Vagina (tissue), 2 donors: ENCODE measurements at regions not wholly inside any gene's neighbourhood (a gene's known extent, or its start where the extent isn't known, plus 50 kb on each side); places are given as distances from the start of the nearest gene placed in this dataset.

ENCODE experiments used
- DNase-seq, 2 donors: peaks; one replicate each; pipeline ENCODE4 v3.0.0-alpha.2; 2017; ENCODE audit errors: extremely low spot score in 2 of 2
- H3K27ac ChIP-seq: fragments of 200-600 bp; sonication (generic); one replicate; pipeline ENCODE4 v1.5.1; 2019
- H3K27me3 ChIP-seq: fragments of 200-600 bp; sonication (generic); one replicate; pipeline ENCODE4 v1.5.1; 2019
- H3K36me3 ChIP-seq, 2 donors: fragments of 200-600 bp; sonication (generic); one replicate each; pipeline ENCODE4 v1.5.1; 2017 to 2019
- H3K4me1 ChIP-seq: fragments of 200-600 bp; sonication (generic); one replicate; pipeline ENCODE4 v1.5.1; 2019
- H3K4me3 ChIP-seq, 2 donors: fragments of 200-600 bp; sonication (generic); 1 replicate in 1 of 2; 2 replicates in 1 of 2; pipeline ENCODE4 v1.5.1; 2016 to 2019
- H3K9me3 ChIP-seq: fragments of 200-600 bp; sonication (generic); one replicate; pipeline ENCODE4 v1.5.1; 2019
- POLR2A ChIP-seq, 2 donors: fragments of 450-650 bp; IDR thresholded peaks; one replicate each; pipeline ENCODE4 v1.6.1; 2017; ENCODE audit warnings: antibody characterized with exemption in 2 of 2, mild to moderate bottlenecking in 2 of 2, moderate library complexity in 2 of 2
- POLR2AphosphoS5 ChIP-seq, 2 donors: sonication (generic); formaldehyde crosslinking; IDR thresholded peaks; one replicate each; pipeline ENCODE4 v1.9.0; 2017; ENCODE audit warnings: antibody characterized with exemption in 2 of 2, mild to moderate bottlenecking in 2 of 2, low read depth in 1 of 2; ENCODE audit not compliant: insufficient read depth in 1 of 2
- intact Hi-C: fragments of 100-400 bp; cut with DNase I; formaldehyde crosslinking; loops from one replicate; pipeline ENCODE4 v1.15.1; 2023
- TF ChIP-seq, protein P1 (sequence below), 3 experiments: fragments of 450-650 bp in 2 of 3; fragments of 200-600 bp in 1 of 3; sonication (generic) in 1 of 3; IDR thresholded peaks; one replicate each; pipeline ENCODE4 v1.5.1; 2017 to 2019; ENCODE audit warnings: antibody characterized with exemption in 3 of 3, mild to moderate bottlenecking in 2 of 3, moderate library complexity in 2 of 3

DNA sequence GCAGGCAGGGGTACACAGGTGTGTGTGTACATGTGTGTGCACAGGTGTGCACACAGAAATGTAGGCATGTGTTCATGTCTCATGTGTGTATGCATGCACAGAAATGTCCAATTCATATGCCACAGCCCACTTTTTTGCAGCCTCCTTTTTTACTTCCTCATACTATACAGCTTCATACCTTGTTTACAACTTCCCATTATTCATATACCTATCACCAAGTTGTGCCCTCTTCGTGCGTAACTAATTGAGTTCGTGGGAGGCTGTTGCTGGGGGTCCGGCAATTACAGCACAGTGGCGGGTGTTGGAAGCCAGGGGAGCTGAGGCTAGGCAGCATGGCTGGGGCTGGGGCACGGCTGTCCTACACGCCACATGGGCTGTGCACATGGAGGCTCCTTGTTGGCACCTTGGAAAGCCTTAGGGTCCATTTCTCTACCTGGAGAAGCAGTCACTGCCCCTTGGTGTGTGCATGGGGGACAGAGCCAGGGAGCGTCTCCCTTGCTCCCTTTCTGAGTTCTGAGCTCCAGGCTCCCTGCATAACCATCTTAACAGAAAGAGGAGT is 266.7 kb downstream of the ENGASE start:
- no peak for DNase-seq
- H3K4me3 ChIP-seq = no peak overlapping the region
- no peak overlapping the region for H3K27ac ChIP-seq
- H3K9me3 ChIP-seq = no peaks in the 10 kb centered on the region
- H3K27me3 ChIP-seq = no peaks in the 10 kb centered on the region
- no peak for TF ChIP-seq POLR2A (IDR thresholded peaks at IDR 0.05)
- TF ChIP-seq, protein P1, sequence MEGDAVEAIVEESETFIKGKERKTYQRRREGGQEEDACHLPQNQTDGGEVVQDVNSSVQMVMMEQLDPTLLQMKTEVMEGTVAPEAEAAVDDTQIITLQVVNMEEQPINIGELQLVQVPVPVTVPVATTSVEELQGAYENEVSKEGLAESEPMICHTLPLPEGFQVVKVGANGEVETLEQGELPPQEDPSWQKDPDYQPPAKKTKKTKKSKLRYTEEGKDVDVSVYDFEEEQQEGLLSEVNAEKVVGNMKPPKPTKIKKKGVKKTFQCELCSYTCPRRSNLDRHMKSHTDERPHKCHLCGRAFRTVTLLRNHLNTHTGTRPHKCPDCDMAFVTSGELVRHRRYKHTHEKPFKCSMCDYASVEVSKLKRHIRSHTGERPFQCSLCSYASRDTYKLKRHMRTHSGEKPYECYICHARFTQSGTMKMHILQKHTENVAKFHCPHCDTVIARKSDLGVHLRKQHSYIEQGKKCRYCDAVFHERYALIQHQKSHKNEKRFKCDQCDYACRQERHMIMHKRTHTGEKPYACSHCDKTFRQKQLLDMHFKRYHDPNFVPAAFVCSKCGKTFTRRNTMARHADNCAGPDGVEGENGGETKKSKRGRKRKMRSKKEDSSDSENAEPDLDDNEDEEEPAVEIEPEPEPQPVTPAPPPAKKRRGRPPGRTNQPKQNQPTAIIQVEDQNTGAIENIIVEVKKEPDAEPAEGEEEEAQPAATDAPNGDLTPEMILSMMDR (IDR thresholded peaks at IDR 0.05) = no peak
- no peak for TF ChIP-seq POLR2AphosphoS5 (IDR thresholded peaks at IDR 0.05; ENCODE audit: insufficient read depth in 1 of 2, low read depth in 1 of 2)
- no peaks in the 10 kb centered on the region for H3K36me3 ChIP-seq
- H3K4me1 ChIP-seq = peaks cover 4% of the 10 kb centered on the region
- intact Hi-C loops = no loop called here

DNA sequence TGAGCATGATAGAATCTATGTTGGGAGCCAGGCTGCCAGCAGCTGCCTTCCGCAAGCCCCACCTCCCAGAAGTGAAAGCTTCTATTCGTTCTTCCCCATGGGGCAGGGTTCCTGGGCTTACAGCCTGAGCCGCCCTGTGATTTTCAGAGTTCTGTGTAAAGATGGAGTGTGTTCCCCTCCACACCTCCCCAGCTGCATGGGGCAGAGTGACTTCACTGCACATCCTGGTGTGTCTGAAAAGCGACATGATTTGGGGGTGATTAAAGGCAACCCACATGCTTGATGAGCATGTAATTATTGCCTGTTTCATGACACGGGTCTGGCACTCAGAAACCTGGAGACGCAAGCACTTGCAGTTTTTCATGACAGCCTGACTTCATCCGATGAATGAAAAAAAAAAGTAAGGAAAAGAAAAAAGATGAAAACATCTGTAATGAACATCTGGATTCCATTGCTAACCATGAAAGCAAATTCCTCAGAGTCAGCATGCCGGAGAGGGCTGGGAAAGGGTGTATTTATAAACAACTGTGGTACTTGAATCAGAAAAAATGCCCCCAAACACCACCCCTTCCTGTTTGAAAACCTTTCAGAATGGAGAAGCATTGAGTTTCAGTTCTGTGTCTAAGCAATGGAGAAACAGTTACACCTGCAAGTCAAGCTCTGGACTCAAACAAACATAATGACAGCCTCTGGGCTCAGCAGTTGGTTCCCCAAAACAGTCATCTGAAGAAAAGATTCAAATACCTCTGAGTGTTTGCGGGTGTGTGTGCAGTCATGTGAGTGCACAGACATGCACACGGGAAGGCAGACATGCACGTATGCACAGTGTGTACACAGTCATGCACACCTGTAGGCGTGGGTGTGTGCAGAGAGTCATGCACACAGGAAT is 266.0 kb downstream of the ENGASE start:
- Histone ChIP-seq H3K9me3 (no peaks in the 10 kb centered on the region), H3K36me3 (no peaks in the 10 kb centered on the region), H3K4me1 (peaks cover 4% of the 10 kb centered on the region), H3K27ac (no peak overlapping the region), H3K4me3 (no peak overlapping the region), H3K27me3 (no peaks in the 10 kb centered on the region)
- TF ChIP-seq, protein P1 (IDR thresholded peaks at IDR 0.05) = no peak
- no peak for TF ChIP-seq POLR2AphosphoS5 (IDR thresholded peaks at IDR 0.05; ENCODE audit: insufficient read depth in 1 of 2, low read depth in 1 of 2)
- no peak for TF ChIP-seq POLR2A (IDR thresholded peaks at IDR 0.05)
- intact Hi-C loops = no loop called here
- DNase-seq = no peak

DNA sequence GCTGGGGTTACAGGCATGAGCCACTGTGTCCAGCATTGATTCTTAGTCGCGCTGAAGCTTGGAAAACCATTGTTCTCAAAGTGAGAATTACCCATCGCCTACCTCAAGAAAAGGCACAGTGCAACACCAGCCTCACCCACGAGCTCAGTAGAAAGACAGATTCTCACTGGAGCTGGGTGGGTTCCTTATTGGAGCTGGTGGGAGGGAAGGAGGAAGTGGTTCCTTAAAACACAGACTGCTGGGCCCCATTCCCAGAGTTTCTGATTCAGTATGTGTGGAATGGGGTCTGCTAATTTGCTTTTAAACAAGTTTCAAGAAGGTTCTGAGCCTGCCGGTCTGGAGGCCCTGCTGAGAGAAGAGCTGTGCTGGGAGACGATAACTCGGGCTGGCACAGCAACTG is 264.7 kb downstream of the ENGASE start:
- no peak for DNase-seq
- no peak overlapping the region for H3K4me3 ChIP-seq
- TF ChIP-seq, protein P1 (IDR thresholded peaks at IDR 0.05) = no peak
- TF ChIP-seq POLR2A (IDR thresholded peaks at IDR 0.05) = no peak
- TF ChIP-seq POLR2AphosphoS5 (IDR thresholded peaks at IDR 0.05; ENCODE audit: insufficient read depth in 1 of 2, low read depth in 1 of 2) = no peak
- H3K27me3 ChIP-seq = no peaks in the 10 kb centered on the region
- intact Hi-C loops = no loop called here
- no peaks in the 10 kb centered on the region for H3K36me3 ChIP-seq
- H3K9me3 ChIP-seq = no peaks in the 10 kb centered on the region
- peaks cover 4% of the 10 kb centered on the region for H3K4me1 ChIP-seq
- H3K27ac ChIP-seq = no peak overlapping the region

DNA sequence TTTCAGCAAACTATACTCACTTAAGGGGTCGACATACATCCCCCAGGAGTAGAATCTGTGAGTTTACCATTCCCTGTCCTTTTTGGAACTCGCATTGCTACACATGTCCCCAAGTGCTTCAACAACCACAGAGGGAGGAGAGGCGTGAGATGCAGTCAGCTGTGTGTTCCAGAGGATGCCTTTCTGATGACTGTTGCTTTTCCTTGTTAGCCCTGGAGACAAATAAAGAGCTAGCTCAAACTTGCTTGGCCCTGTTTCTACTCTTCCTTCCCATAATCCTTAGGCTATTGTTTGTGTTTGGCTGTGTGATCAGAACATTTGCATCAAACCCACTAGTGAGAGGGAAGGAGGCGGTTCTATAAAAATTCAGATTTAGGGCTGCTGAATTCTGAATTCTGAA is 264.0 kb downstream of the ENGASE start:
- H3K4me3 ChIP-seq = no peak overlapping the region
- H3K4me1 ChIP-seq = peaks cover 4% of the 10 kb centered on the region
- intact Hi-C loops = no loop called here
- no peaks in the 10 kb centered on the region for H3K27me3 ChIP-seq
- H3K27ac ChIP-seq = no peak overlapping the region
- H3K36me3 ChIP-seq = no peaks in the 10 kb centered on the region
- TF ChIP-seq, protein P1 (IDR thresholded peaks at IDR 0.05) = no peak
- TF ChIP-seq POLR2AphosphoS5 (IDR thresholded peaks at IDR 0.05; ENCODE audit: insufficient read depth in 1 of 2, low read depth in 1 of 2) (no peak), POLR2A (IDR thresholded peaks at IDR 0.05) (no peak)
- H3K9me3 ChIP-seq = no peaks in the 10 kb centered on the region
- DNase-seq = no peak

DNA sequence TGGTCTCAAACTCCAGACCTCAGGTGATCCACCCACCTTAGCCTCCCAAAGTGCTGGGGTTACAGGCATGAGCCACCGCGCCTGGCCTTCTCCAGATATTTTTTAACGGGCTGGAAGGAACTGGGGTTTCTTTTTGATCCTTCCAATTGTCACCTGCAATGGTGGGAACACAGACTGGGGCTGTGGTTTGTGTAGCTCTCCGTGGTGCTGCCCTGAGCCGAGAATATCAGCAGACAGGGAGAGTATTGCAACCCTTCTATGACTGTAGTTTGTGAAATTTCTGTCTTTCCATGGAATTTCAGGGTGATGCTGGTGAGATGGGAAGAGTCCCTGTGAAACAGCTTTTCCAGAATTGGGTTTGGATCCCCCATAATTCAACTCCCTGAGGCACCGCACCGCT is 263.5 kb downstream of the ENGASE start:
- DNase-seq = no peak
- no peak for TF ChIP-seq POLR2AphosphoS5 (IDR thresholded peaks at IDR 0.05; ENCODE audit: insufficient read depth in 1 of 2, low read depth in 1 of 2)
- TF ChIP-seq, protein P1 (IDR thresholded peaks at IDR 0.05) = no peak
- TF ChIP-seq POLR2A (IDR thresholded peaks at IDR 0.05) = no peak
- Histone ChIP-seq H3K4me3 (no peak overlapping the region), H3K36me3 (no peaks in the 10 kb centered on the region), H3K27me3 (no peaks in the 10 kb centered on the region), H3K27ac (no peak overlapping the region), H3K9me3 (no peaks in the 10 kb centered on the region), H3K4me1 (peaks cover 4% of the 10 kb centered on the region)
- intact Hi-C loops = no loop called here
